HG02973 (cell line): ENCODE measurements at regions not wholly inside any gene's neighbourhood (a gene's known extent, or its start where the extent isn't known, plus 50 kb on each side); places are given as distances from the start of the nearest gene placed in this dataset.

Source experiments
- ATAC-seq: cut with Tn5 transposase; IDR thresholded peaks from one replicate; pipeline ENCODE4 v1.9.1; 2021; ENCODE audit warnings: moderate library complexity; ENCODE audit not compliant: unreplicated experiment

- ATAC-seq: no peak
Measured at GRCh38 chr13:84524586-84524985, 642.3 kb upstream of the SLITRK1 start.

- no peak for ATAC-seq
Measured at GRCh38 chr13:84500016-84500415, 617.7 kb upstream of the SLITRK1 start.

- no peak for ATAC-seq
Measured at GRCh38 chr13:84497613-84498012, 615.3 kb upstream of the SLITRK1 start.

- no peak for ATAC-seq
Measured at GRCh38 chr13:84491952-84492351, 609.7 kb upstream of the SLITRK1 start.

GRCh38 chr13:84487752-84488151 is 605.5 kb upstream of the SLITRK1 start:
- no peak for ATAC-seq

- ATAC-seq: no peak
Measured at GRCh38 chr13:84481958-84482357, 599.7 kb upstream of the SLITRK1 start.

- ATAC-seq: no peak
Measured at GRCh38 chr13:84479656-84480055, 597.4 kb upstream of the SLITRK1 start.

GRCh38 chr13:84470528-84470927 is 588.3 kb upstream of the SLITRK1 start:
- no peak for ATAC-seq

GRCh38 chr13:84466461-84466860 is 584.2 kb upstream of the SLITRK1 start:
- no peak for ATAC-seq

- ATAC-seq: no peak
Measured at GRCh38 chr13:84460989-84461388, 578.7 kb upstream of the SLITRK1 start.

GRCh38 chr13:84455143-84455905 is 573.0 kb upstream of the SLITRK1 start:
- ATAC-seq: no peak

- no peak for ATAC-seq
Measured at GRCh38 chr13:84447640-84447978, 565.3 kb upstream of the SLITRK1 start.

GRCh38 chr13:84446972-84447639 is 564.8 kb upstream of the SLITRK1 start:
- no peak for ATAC-seq

- no peak for ATAC-seq
Measured at GRCh38 chr13:84445776-84446175, 563.5 kb upstream of the SLITRK1 start.

GRCh38 chr13:84443463-84443862 is 561.2 kb upstream of the SLITRK1 start:
- no peak for ATAC-seq

GRCh38 chr13:84439108-84439507 is 556.8 kb upstream of the SLITRK1 start:
- no peak for ATAC-seq

- no peak for ATAC-seq
Measured at GRCh38 chr13:84433024-84433423, 550.8 kb upstream of the SLITRK1 start.

GRCh38 chr13:84431646-84432045 is 549.4 kb upstream of the SLITRK1 start:
- no peak for ATAC-seq

GRCh38 chr13:84430446-84430845 is 548.2 kb upstream of the SLITRK1 start:
- ATAC-seq: no peak

- ATAC-seq: no peak
Measured at GRCh38 chr13:84430015-84430414, 547.7 kb upstream of the SLITRK1 start.

GRCh38 chr13:84418041-84418440 is 535.8 kb upstream of the SLITRK1 start:
- no peak for ATAC-seq

GRCh38 chr13:84417416-84417815 is 535.1 kb upstream of the SLITRK1 start:
- no peak for ATAC-seq

- ATAC-seq: no peak
Measured at GRCh38 chr13:84413016-84413415, 530.7 kb upstream of the SLITRK1 start.
